Heart left ventricle (tissue), 16 donors: ENCODE measurements at regions not wholly inside any gene's neighbourhood (a gene's known extent, or its start where the extent isn't known, plus 50 kb on each side); places are given as distances from the start of the nearest gene placed in this dataset.

Experiments
- ATAC-seq, 4 donors: fragments of 200-7000 bp; cut with Tn5 transposase; one replicate each; pipeline ENCODE4 v1.9.1; 2020 to 2022; ENCODE audit warnings: moderate library complexity in 4 of 4, mild to moderate bottlenecking in 3 of 4, moderate number of reproducible peaks in 1 of 4
- DNase-seq, 5 donors: peaks; one replicate each; pipeline ENCODE4 v3.0.0-alpha.2; 2020
- H3K27ac ChIP-seq, 12 donors: fragments of 200-600 bp; sonication (generic) in 4 of 12; one replicate each; pipeline versions ENCODE4 v1.5.0 to v1.8.0; 2016 to 2022; ENCODE audit warnings: mild to moderate bottlenecking in 2 of 12
- H3K27me3 ChIP-seq, 9 donors: fragments of 200-600 bp; sonication (generic) in 2 of 9; one replicate each; pipeline versions ENCODE4 v1.5.1 to v1.8.0; 2016 to 2022; ENCODE audit warnings: mild to moderate bottlenecking in 3 of 9
- H3K36me3 ChIP-seq, 9 donors: fragments of 200-600 bp; sonication (generic) in 2 of 9; one replicate each; pipeline versions ENCODE4 v1.5.0 to v1.8.0; 2018 to 2022; ENCODE audit warnings: mild to moderate bottlenecking in 2 of 9
- H3K4me1 ChIP-seq, 12 donors: fragments of 200-600 bp; sonication (generic) in 4 of 12; one replicate each; pipeline versions ENCODE4 v1.5.0 to v1.8.0; 2016 to 2022; ENCODE audit warnings: mild to moderate bottlenecking in 3 of 12
- H3K4me3 ChIP-seq, 12 donors: fragments of 200-600 bp; sonication (generic) in 4 of 12; one replicate each; pipeline versions ENCODE4 v1.5.0 to v1.8.0; 2017 to 2022; ENCODE audit warnings: mild to moderate bottlenecking in 9 of 12, moderate library complexity in 4 of 12
- H3K9me3 ChIP-seq, 12 donors: fragments of 200-600 bp; sonication (generic) in 4 of 12; one replicate each; pipeline versions ENCODE4 v1.5.0 to v1.8.0; 2016 to 2022; ENCODE audit warnings: mild to moderate bottlenecking in 1 of 12
- CTCF ChIP-seq, 12 donors: fragments of 200-600 bp; sonication (generic) in 4 of 12; IDR thresholded peaks; one replicate each; pipeline versions ENCODE4 v1.5.0 to v1.8.0; 2018 to 2022; ENCODE audit warnings: antibody characterized with exemption in 12 of 12, mild to moderate bottlenecking in 5 of 12
- POLR2A ChIP-seq, 2 donors: fragments of 450-650 bp; IDR thresholded peaks; one replicate each; pipeline ENCODE4 v1.6.1; 2017; ENCODE audit warnings: antibody characterized with exemption in 2 of 2, mild to moderate bottlenecking in 2 of 2, moderate library complexity in 2 of 2
- WGBS, 4 donors: extraction: QIAGEN DNeasy Blood & Tissue Kit in 2 of 4; methylation state at CpG; one replicate each; pipeline versions ENCODE4 v1.1.5 to v1.1.7; 2013 to 2018; 5-methylcytosine and 5-hydroxymethylcytosine counted together
- intact Hi-C, 10 donors: fragments of 100-400 bp; cut with DNase I; formaldehyde crosslinking; loops; one replicate each; pipeline versions ENCODE4 v1.11.1 to v1.14.2; 2022
- donor health status: ischemic (EF 13 %, LVEDD 7.1; RV severe dilation, severe dysfunction).
- donor health status: healthy with polysubstance abuse.
- donor health status: DM: no; HTN: yes; CAD: no.
- donor health status: DM: no; HTN: no; CAD: no.
- donor health status: ischemic (EF 25% LVEDD 6.9; RV normal size, moderate dysfunction).
- donor health status: ischemic (EF 25% LVEDD 5.7; RV mildly dilated, moderate dysfunction).
- donor health status: healthy.
- donor health status: DM: yes; HTN: yes; CAD: no.
- donor health status: ischemic (EF 35%, LVEDD 5.7; RV mildly dilated, moderate dysfunction).
- donor health status: nonischemic (EF 11% LVEDD 7.7; RV severe dilation, severe dysfunction).
- donor health status: DM: yes; HTN: yes; CAD: no.
- donor health status: PGD.
- donor health status: ischemic (EF 29% LVEDD 5.4; RV normal size, mild dysfunction).
- donor health status: nonischemic (EF 23%, LVEDD 6.1; RV moderate dilation, normal function).

GRCh38 chr4:86502081-86502480 is 92.0 kb upstream of the PTPN13 start:
- peaks cover 0 to 6% (median 0%) of the 10 kb centered on the region in 9 donors for H3K27me3 ChIP-seq
- H3K9me3 ChIP-seq = no peaks in the 10 kb centered on the region
- intact Hi-C loops = no loop called here
- no peaks in the 10 kb centered on the region for H3K36me3 ChIP-seq
- no peak overlapping the region for H3K27ac ChIP-seq
- ATAC-seq (no peak), DNase-seq (no peak)
- peaks cover 0 to 13% (median 0%) of the 10 kb centered on the region in 12 donors for H3K4me1 ChIP-seq
- WGBS, 4 donors = 85 to 92% (median 89%) methylated on average over 2 of the region's 2 CpGs
- TF ChIP-seq POLR2A (IDR thresholded peaks at IDR 0.05) = no peak
- no peak for TF ChIP-seq CTCF (IDR thresholded peaks at IDR 0.05)
- H3K4me3 ChIP-seq = no peak overlapping the region

GRCh38 chr4:86506591-86506990 is 87.5 kb upstream of the PTPN13 start:
- no peaks in the 10 kb centered on the region for H3K36me3 ChIP-seq
- 17 to 34% (median 20%) methylated on average over 1 of the region's 1 CpG for WGBS, 4 donors
- no peak overlapping the region for H3K4me3 ChIP-seq
- intact Hi-C loops = no loop called here
- no peak overlapping the region for H3K27ac ChIP-seq
- H3K4me1 ChIP-seq = peaks cover 0 to 8% (median 0%) of the 10 kb centered on the region in 12 donors
- ATAC-seq = no peak
- peaks cover 0 to 6% (median 0%) of the 10 kb centered on the region in 9 donors for H3K27me3 ChIP-seq
- no peak for DNase-seq
- no peaks in the 10 kb centered on the region for H3K9me3 ChIP-seq
- TF ChIP-seq CTCF (IDR thresholded peaks at IDR 0.05) (no peak), POLR2A (IDR thresholded peaks at IDR 0.05) (no peak)

- intact Hi-C loops = no loop called here
- WGBS, 4 donors = 42 to 58% (median 53%) methylated on average over 3 of the region's 3 CpGs
- Histone ChIP-seq H3K4me1 (peaks cover 0 to 8% (median 0%) of the 10 kb centered on the region in 12 donors), H3K27me3 (no peaks in the 10 kb centered on the region), H3K9me3 (no peaks in the 10 kb centered on the region), H3K27ac (peak overlapping the region in 4 of 12 donors; percentile 0 to 40 (median 16)), H3K4me3 (peak overlapping the region in 6 of 12 donors; percentile 4 to 23 (median 14)), H3K36me3 (no peaks in the 10 kb centered on the region)
- no peak for DNase-seq
- no peak for ATAC-seq
- TF ChIP-seq CTCF (IDR thresholded peaks at IDR 0.05) (no peak), POLR2A (IDR thresholded peaks at IDR 0.05) (no peak)
Measured at GRCh38 chr4:86508436-86508835, 85.7 kb upstream of the PTPN13 start.

- Histone ChIP-seq H3K27me3 (no peaks in the 10 kb centered on the region), H3K36me3 (no peaks in the 10 kb centered on the region), H3K4me3 (no peak overlapping the region), H3K9me3 (peaks cover 0 to 15% (median 0%) of the 10 kb centered on the region in 12 donors), H3K27ac (no peak overlapping the region), H3K4me1 (peaks cover 0 to 8% (median 0%) of the 10 kb centered on the region in 12 donors)
- intact Hi-C loops = no loop called here
- 83 to 94% (median 88%) methylated on average over 2 of the region's 2 CpGs for WGBS, 4 donors
- DNase-seq (no peak), ATAC-seq (no peak)
- TF ChIP-seq CTCF (IDR thresholded peaks at IDR 0.05) (no peak), POLR2A (IDR thresholded peaks at IDR 0.05) (no peak)
Measured at GRCh38 chr4:86511590-86511989, 82.5 kb upstream of the PTPN13 start.
